Transverse colon (tissue), 4 donors: ENCODE measurements at regions not wholly inside any gene's neighbourhood (a gene's known extent, or its start where the extent isn't known, plus 50 kb on each side); places are given as distances from the start of the nearest gene placed in this dataset.

ENCODE experiments used
- EP300 ChIP-seq: sonication (generic); formaldehyde crosslinking; IDR thresholded peaks from one replicate; pipeline ENCODE4 v1.6.1; 2017; ENCODE audit warnings: antibody characterized with exemption, low read depth
- POLR2A ChIP-seq: fragments of 450-650 bp; IDR thresholded peaks from one replicate; pipeline ENCODE4 v1.6.1; 2016; ENCODE audit warnings: antibody characterized with exemption, mild to moderate bottlenecking, moderate library complexity
- POLR2AphosphoS5 ChIP-seq, 3 donors: sonication (generic); formaldehyde crosslinking; IDR thresholded peaks; one replicate each; pipeline ENCODE4 v1.6.1; 2016; ENCODE audit warnings: antibody characterized with exemption in 3 of 3
- TF ChIP-seq, protein P1 (sequence below), 5 experiments: fragments of 200-600 bp in 3 of 5; fragments of 450-650 bp in 2 of 5; sonication (generic) in 3 of 5; IDR thresholded peaks; 1 replicate in 2 of 5; 2 replicates in 3 of 5; pipeline ENCODE4 v1.5.1; 2016 to 2017; ENCODE audit warnings: antibody characterized with exemption in 5 of 5, inconsistent platforms in 3 of 5, mild to moderate bottlenecking in 2 of 5, moderate library complexity in 1 of 5

DNA sequence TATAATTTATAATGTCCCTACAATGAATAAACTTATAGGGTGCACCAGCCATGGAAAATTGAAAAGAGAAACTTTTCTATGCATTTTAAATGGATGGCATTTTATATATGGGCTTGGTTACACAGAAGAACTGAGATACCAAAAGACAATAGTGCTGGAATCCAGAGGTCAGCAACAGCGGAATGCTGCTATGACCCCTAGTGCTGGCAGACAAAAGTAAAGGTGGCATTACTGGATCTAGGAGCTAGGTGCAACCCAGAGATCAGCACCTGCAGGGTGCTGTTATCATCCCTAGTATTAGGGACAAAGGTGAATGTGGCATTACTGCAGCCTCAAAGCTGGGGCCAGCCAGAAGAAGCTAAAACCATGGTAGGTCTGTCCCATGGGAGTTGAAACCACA is 392.7 kb upstream of the ST6GAL2 start:
- TF ChIP-seq POLR2A = no peak
- TF ChIP-seq, protein P1, sequence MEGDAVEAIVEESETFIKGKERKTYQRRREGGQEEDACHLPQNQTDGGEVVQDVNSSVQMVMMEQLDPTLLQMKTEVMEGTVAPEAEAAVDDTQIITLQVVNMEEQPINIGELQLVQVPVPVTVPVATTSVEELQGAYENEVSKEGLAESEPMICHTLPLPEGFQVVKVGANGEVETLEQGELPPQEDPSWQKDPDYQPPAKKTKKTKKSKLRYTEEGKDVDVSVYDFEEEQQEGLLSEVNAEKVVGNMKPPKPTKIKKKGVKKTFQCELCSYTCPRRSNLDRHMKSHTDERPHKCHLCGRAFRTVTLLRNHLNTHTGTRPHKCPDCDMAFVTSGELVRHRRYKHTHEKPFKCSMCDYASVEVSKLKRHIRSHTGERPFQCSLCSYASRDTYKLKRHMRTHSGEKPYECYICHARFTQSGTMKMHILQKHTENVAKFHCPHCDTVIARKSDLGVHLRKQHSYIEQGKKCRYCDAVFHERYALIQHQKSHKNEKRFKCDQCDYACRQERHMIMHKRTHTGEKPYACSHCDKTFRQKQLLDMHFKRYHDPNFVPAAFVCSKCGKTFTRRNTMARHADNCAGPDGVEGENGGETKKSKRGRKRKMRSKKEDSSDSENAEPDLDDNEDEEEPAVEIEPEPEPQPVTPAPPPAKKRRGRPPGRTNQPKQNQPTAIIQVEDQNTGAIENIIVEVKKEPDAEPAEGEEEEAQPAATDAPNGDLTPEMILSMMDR (IDR thresholded peaks at IDR 0.05) = no peak
- no peak for TF ChIP-seq POLR2AphosphoS5 (IDR thresholded peaks at IDR 0.05)
- TF ChIP-seq EP300 = no peak
